ENCODE measurements at regions not wholly inside any gene's neighbourhood (a gene's known extent, or its start where the extent isn't known, plus 50 kb on each side); places are given as distances from the start of the nearest gene placed in this dataset.
"Not testable (repeated sequence)": the region's sequence is repeated elsewhere in the genome, so short reads cannot be mapped to it uniquely, and the experiment has no call there.

DNA sequence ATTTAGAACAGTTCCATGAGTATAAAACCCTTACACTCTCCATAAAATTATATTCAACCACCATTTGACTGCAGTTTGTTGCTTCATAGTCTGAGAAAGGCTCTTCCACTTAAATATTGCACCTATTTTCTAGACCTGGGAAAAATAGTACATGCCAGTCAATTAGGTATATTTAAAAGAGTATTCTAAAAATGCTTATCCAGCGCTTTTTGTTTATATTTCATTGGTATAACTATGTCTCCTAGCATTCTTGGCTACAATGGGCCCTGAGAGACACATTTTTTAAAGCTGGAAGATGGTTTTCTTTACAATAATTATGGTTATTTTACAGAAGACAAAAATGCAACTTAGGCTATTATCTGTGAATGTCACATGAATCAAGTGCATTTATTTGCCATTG lies 439.4 kb downstream of the KCNJ18 start:
- DNase-seq (ENCODE audit: low read depth in 2 of 2) = no peak

- DNase-seq (ENCODE audit: low read depth in 2 of 2) = no peak
These were observed 446.6 kb downstream of the KCNJ18 start for GRCh38 chr17:22138861-22139469.

- no peak for DNase-seq (ENCODE audit: low read depth in 2 of 2)
These were observed 449.8 kb downstream of the KCNJ18 start for GRCh38 chr17:22142091-22142490.

GRCh38 chr17:22145605-22146178 lies 453.4 kb downstream of the KCNJ18 start:
- no peak for DNase-seq (ENCODE audit: low read depth in 2 of 2)

DNA sequence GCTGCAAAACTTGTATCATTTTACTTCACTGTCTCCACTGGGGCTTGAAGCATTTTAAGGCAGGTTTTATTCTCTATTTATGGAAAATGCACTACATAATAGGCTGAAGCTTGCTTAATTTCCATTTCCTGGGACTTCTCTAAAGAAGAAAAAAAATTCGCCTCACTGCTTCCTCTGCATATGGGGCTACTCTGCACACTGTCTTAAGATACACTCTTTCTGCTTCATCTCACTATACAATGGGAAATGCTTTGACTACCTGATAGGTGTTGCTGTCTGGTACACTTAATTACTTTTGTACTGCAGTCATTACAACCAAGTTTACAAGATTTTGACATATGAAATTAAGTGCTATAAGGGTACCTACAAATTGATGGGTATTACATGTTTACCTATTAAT lies 466.0 kb downstream of the KCNJ18 start:
- DNase-seq (ENCODE audit: low read depth in 2 of 2) = no peak

DNA sequence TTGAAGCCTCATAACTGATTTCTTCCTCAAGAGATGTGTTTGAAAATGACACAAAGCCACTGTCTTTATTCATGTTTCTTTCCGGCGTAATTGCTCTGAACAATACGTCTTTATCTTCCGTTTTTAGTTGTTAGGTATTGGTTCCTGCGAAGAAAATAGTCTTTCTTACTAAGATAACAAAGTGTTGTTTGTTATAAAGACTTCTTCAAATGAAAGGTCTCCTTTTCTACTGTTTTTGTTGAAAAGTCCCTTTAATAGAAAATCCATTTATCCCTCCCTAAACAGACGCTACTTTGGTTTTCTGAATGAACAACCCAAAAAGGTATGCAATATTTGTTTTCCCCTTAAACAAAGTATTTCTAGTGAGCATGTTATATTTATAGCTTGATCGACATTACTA lies 469.1 kb downstream of the KCNJ18 start:
- no peak for DNase-seq (ENCODE audit: low read depth in 2 of 2)

DNA sequence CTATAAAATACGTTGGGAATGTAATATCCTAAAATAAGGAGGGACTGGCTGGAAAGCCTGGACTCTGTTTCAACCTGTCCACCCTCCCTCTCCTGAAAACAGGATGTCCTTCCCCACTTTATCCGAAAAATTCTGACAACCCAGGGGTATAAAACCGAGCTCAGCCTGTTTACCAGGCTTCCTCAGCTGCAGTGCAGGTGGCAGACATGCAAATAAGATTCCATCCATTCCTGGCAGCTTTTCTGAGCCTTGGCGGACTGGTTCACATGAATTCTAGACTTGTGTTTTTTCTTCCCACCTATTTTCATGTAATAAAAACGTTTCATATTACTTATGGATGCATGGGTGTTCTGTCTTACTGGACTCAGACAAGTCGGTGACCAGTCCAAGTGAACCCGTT lies 479.3 kb downstream of the KCNJ18 start:
- no peak for DNase-seq (ENCODE audit: low read depth in 2 of 2)

DNA sequence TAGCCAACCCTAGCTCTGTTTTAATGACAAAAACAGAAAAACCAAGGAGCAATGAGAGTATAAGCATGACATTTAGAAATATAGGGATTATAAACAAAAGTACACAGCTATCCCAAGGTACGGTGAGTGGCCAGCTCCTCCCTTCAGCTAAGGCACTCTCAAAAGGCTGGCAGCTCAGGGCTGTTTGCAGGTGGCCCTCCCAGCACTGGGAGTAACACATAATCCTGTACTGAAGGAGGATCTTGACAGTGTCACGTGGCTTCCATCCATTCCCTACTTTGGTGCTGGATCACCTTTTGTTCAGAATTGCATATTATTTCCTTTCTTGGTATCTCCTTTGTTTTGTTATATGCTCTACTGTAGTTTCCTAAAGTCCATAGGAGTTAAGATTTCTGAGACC lies 500.8 kb downstream of the KCNJ18 start:
- DNase-seq (ENCODE audit: low read depth in 2 of 2) = no peak

- not testable (repeated sequence) for DNase-seq (ENCODE audit: low read depth in 2 of 2)
These were observed 507.9 kb downstream of the KCNJ18 start for GRCh38 chr17:22200187-22200586.

GRCh38 chr17:22202702-22203101 lies 510.4 kb downstream of the KCNJ18 start:
- no peak for DNase-seq (ENCODE audit: low read depth in 2 of 2)

DNA sequence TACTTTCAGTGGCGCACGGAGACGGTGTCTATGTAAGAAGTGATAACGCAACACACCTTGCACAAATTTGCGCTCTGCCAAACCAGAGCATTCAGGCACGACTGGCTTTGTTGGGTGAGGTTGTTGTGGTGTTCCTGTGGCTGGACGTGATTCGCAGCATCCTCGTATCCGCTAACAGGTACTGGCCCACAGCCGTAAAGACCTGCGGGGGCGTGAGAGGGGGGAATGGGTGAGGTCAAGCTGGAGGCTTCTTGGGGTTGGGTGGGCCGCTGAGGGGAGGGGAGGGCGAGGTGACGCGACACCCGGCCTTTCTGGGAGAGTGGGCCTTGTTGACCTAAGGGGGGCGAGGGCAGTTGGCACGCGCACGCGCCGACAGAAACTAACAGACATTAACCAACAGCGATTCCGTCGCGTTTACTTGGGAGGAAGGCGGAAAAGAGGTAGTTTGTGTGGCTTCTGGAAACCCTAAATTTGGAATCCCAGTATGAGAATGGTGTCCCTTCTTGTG lies 510.9 kb downstream of the KCNJ18 start:
- DNase-seq (ENCODE audit: low read depth in 2 of 2) = no peak

DNA sequence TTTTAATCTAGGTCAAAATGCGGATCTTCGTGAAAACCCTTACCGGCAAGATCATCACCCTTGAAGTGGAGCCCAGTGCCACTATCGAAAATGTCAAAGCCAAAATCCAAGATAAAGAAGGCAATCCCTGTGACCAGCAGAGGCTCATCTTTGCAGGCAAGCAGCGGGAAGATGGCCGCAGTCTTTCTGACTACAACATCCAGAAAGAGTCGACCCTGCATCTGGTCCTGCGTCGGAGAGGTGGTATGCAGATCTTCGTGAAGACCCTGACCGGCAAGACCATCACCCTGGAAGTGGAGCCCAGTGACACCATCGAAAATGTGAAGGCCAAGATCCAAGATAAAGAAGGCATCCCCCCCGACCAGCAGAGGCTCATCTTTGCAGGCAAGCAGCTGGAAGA lies 511.8 kb downstream of the KCNJ18 start:
- not testable (repeated sequence) for DNase-seq (ENCODE audit: low read depth in 2 of 2)

- DNase-seq (ENCODE audit: low read depth in 2 of 2) = not testable (repeated sequence)
These were observed 517.9 kb downstream of the KCNJ18 start for GRCh38 chr17:22210212-22210611.

DNA sequence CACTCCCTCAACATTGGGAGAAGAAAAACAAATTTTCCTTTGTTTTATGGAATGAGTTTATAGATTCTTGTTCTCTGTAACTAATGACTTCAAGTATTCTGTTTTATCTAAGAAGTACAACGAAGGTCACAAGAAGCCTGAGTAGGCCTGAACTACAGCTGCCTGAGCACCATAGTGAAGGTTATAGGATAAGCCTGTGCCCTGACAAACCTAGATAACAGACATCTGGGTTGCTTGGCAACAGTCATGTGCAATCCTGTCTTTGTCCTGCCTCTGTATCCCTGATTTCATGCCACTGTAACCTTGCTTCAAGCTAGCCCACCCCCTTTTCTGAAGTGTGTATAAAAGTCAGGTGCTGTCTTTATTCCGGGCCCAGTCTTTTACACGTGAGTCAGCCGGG lies 520.8 kb downstream of the KCNJ18 start:
- DNase-seq (ENCODE audit: low read depth in 2 of 2) = not testable (repeated sequence)

DNA sequence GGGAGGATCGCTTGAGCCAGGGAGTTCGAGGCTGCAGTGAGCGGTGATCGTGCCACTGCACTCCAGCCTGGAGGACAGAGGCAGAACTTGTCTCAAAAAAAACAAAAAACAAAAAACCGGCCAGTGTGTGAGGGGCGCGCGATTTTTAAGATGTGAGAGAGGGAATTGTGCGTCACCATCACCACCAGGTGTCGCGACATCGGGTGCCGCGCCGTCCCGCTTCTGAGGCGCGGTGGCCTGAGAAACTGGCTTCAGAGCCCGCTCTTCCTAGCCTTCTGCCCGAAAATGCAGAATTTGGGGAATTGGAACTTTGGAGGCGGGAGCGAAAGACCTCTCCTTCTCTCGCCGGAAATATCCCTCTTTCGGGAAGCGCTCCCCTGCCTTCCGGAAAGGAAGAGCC lies 524.8 kb downstream of the KCNJ18 start:
- DNase-seq (ENCODE audit: low read depth in 2 of 2) = no peak

GRCh38 chr17:22221344-22221743 lies 529.0 kb downstream of the KCNJ18 start:
- DNase-seq (ENCODE audit: low read depth in 2 of 2) = no peak

GRCh38 chr17:22226477-22226876 lies 534.2 kb downstream of the KCNJ18 start:
- not testable (repeated sequence) for DNase-seq (ENCODE audit: low read depth in 2 of 2)

GRCh38 chr17:22226932-22227331 lies 534.6 kb downstream of the KCNJ18 start:
- not testable (repeated sequence) for DNase-seq (ENCODE audit: low read depth in 2 of 2)

DNA sequence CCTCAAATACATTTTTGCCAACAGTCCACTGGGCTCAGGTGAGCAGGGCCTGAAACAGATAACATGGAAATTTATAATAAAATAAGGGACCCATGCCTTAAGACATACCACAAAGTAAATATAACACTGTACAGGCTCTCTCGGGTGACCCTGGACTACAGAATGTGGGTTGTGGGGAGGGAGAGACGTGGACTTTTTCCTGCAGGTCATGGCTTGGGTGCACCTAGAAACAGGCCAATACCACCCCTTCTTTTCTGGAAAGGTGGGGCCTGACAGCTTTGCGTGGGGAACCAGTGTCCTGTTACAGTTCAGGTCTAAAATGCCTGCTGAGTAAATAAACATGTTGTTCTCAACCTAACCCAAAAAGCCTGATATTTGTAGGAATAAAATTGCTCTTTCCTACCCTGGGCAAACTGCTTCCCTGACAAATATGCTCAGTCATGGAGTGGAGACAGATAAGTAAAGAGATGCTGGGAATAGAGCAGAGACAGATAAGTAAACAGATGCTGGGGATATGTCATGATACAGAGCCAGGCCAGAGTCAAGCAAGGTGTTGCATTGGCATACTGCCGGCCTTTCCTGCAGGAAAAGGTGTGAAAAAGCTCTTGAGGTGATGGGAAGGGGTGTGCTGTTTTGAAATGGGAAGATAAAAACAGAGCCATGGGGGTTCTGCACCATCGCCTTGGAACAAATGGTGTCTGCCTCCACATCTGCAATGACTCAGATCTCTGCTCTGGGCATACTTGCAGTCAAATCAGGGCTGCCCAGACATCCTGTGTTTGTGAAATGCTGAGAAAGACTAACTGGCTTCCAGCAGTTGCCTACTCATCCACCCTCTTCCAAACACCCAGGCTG lies 535.6 kb downstream of the KCNJ18 start:
- not testable (repeated sequence) for DNase-seq (ENCODE audit: low read depth in 2 of 2)

- DNase-seq (ENCODE audit: low read depth in 2 of 2) = not testable (repeated sequence)
These were observed 537.5 kb downstream of the KCNJ18 start for GRCh38 chr17:22229821-22230220.

DNA sequence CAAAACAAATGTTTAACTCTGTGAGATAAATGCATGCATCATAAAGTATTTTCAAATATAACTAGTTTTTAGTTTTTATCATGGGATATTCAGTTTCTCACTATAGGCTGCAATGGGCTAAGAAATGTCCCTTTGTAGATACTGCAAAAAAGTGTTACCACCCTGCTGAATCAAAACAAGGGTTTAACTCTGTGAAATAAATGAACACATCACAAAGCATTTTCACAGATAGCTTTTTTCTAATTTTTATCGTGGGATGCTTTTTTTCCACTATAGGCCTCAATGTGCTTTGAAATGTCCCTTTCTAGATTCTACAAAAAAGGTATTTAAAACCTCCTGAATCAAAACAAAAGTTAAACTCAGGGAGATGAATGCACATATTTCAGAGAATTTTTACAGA lies 541.1 kb downstream of the KCNJ18 start:
- DNase-seq (ENCODE audit: low read depth in 2 of 2) = no peak

GRCh38 chr17:22242472-22242871 lies 550.1 kb downstream of the KCNJ18 start:
- no peak for DNase-seq (ENCODE audit: low read depth in 2 of 2)

DNA sequence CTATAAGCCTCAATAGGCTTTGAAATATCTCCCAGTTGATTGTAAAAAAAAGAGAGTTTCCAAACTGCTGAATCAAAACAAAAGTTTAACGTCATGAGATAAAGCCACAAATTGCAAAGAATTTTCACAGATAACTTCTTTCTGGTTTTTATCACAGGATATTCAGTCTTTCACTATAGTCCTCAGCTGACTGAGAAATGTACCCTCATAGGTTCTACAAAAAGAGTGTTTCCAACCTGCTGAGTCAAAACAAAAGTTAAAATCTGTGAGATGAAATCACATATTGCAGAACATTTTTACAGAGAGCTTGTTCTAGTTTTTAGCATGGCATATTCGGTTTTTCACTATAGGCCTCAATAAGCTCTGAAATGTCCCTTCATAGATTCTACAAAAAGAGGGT lies 559.2 kb downstream of the KCNJ18 start:
- DNase-seq (ENCODE audit: low read depth in 2 of 2) = no peak
